Neural crest cell (in vitro differentiated cells): ENCODE measurements at regions not wholly inside any gene's neighbourhood (a gene's known extent, or its start where the extent isn't known, plus 50 kb on each side); places are given as distances from the start of the nearest gene placed in this dataset.
A peak's percentile ranks its signal among the peaks of the same experiment; 100 is the strongest.

Experiments used
- DNase-seq: peaks from one replicate; pipeline ENCODE4 v3.0.0; 2021; ENCODE audit warnings: low read depth, mixed read lengths, low spot score
- H3K27ac Mint-ChIP-seq: one replicate; pipeline ENCODE4 v1.8.0; 2021; ENCODE audit warnings: mild to moderate bottlenecking, mixed read lengths; ENCODE audit not compliant: unreplicated experiment
- H3K27me3 Mint-ChIP-seq: 2 replicates; pipeline ENCODE4 v1.8.0; 2021; ENCODE audit warnings: low read depth, mild to moderate bottlenecking, mixed read lengths
- H3K36me3 Mint-ChIP-seq: 2 replicates; pipeline ENCODE4 v1.8.0; 2021; ENCODE audit warnings: low read depth, mild to moderate bottlenecking, mixed read lengths
- H3K4me1 Mint-ChIP-seq: 2 replicates; pipeline ENCODE4 v1.8.0; 2021; ENCODE audit warnings: mixed read lengths
- H3K4me3 Mint-ChIP-seq: one replicate; pipeline ENCODE4 v1.8.0; 2021; ENCODE audit warnings: mild to moderate bottlenecking, mixed read lengths
- H3K9me3 Mint-ChIP-seq: 2 replicates; pipeline ENCODE4 v1.8.0; 2021; ENCODE audit warnings: mixed read lengths
- CTCF ChIP-seq: fragments of 200-600 bp; sonication (generic); conservative IDR thresholded peaks from 2 replicates; pipeline ENCODE4 v1.5.0; 2021; ENCODE audit warnings: antibody characterized with exemption, mild to moderate bottlenecking

- Mint-ChIP-seq H3K9me3 (no peaks in the 10 kb centered on the region), H3K27me3 (peaks cover 3% of the 10 kb centered on the region), H3K4me1 (no peaks in the 10 kb centered on the region), H3K36me3 (no peaks in the 10 kb centered on the region), H3K4me3 (no peak overlapping the region), H3K27ac (no peak overlapping the region)
- TF ChIP-seq CTCF: no peak
- no peak for DNase-seq
Observed at GRCh38 chr18:33841221-33841967, 263.4 kb downstream of the ASXL3 start.

DNA sequence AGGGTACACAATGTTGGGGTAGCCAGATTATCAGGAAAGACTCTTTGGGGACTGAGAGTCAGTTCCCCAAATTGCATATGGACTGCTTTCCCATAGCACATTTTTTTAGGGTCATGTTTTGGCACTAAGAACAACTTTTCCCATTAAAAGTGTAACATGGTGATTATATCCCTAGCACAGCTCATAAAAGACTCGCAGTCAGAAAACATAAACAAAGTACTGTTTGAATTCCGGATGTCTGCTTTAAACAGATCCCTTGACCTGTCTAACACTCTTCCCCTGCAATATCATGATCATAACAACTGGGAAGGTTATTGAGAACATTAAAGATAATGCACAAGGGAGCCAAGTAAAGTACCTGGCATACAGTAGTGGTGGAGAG is 262.2 kb downstream of the ASXL3 start:
- no peaks in the 10 kb centered on the region for H3K36me3 Mint-ChIP-seq
- no peak overlapping the region for H3K27ac Mint-ChIP-seq
- H3K9me3 Mint-ChIP-seq: no peaks in the 10 kb centered on the region
- H3K4me3 Mint-ChIP-seq: no peak overlapping the region
- DNase-seq: no peak
- no peaks in the 10 kb centered on the region for H3K4me1 Mint-ChIP-seq
- H3K27me3 Mint-ChIP-seq: peaks cover 3% of the 10 kb centered on the region
- no peak for TF ChIP-seq CTCF

DNA sequence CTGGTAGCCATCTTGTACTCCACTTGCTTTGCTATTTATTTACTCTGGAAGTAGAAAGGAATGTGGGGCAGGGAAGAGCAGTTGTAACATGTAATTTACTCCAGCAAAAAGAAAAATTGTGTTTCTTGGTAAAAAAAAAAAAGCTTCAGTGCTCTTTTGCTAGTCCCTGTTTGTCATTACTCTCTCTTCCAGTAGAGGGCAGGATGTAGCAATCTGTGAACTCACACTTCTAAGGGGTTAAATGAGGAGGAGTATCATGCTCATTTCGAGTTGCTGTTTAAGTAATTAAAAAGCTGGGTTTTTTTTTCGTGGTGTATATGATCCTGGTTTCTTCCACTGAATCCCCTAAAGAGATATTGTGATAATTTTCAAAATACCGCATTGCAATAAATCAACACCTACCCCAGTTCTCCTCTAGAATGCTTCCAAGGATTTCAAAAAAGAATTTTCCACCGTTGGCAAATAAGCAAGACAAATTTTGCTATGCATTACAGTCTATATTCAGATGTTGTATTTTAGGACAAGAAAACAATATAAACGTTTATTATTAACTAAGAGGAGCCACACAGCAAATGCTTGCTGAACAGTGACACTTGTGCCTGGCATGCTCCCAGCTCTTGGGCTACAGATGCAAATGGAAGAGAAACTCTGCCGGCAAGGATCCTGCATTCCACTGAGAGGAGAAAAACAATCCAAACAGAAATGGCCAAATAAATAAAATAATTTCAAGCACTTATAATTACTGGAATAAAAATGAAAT is 261.6 kb downstream of the ASXL3 start:
- TF ChIP-seq CTCF: peak; percentile 88
- Mint-ChIP-seq H3K27ac (no peak overlapping the region), H3K4me3 (no peak overlapping the region), H3K36me3 (no peaks in the 10 kb centered on the region), H3K4me1 (no peaks in the 10 kb centered on the region), H3K27me3 (peaks cover 3% of the 10 kb centered on the region), H3K9me3 (no peaks in the 10 kb centered on the region)
- no peak for DNase-seq

GRCh38 chr18:33838054-33838453 is 260.0 kb downstream of the ASXL3 start:
- no peaks in the 10 kb centered on the region for H3K9me3 Mint-ChIP-seq
- H3K27ac Mint-ChIP-seq: no peak overlapping the region
- H3K27me3 Mint-ChIP-seq: peaks cover 3% of the 10 kb centered on the region
- no peak for TF ChIP-seq CTCF
- no peaks in the 10 kb centered on the region for H3K4me1 Mint-ChIP-seq
- DNase-seq: no peak
- H3K36me3 Mint-ChIP-seq: no peaks in the 10 kb centered on the region
- no peak overlapping the region for H3K4me3 Mint-ChIP-seq

GRCh38 chr18:33837191-33837590 is 259.2 kb downstream of the ASXL3 start:
- H3K4me1 Mint-ChIP-seq: no peaks in the 10 kb centered on the region
- no peaks in the 10 kb centered on the region for H3K9me3 Mint-ChIP-seq
- H3K27ac Mint-ChIP-seq: no peak overlapping the region
- H3K4me3 Mint-ChIP-seq: no peak overlapping the region
- H3K36me3 Mint-ChIP-seq: no peaks in the 10 kb centered on the region
- no peak for DNase-seq
- H3K27me3 Mint-ChIP-seq: peaks cover 3% of the 10 kb centered on the region
- TF ChIP-seq CTCF: no peak
